ENCODE measurements at regions not wholly inside any gene's neighbourhood (a gene's known extent, or its start where the extent isn't known, plus 50 kb on each side); places are given as distances from the start of the nearest gene placed in this dataset.

GRCh38 chr12:90163975-90164374, 455.3 kb upstream of the ATP2B1 start:
- TF ChIP-seq CTCF (IDR thresholded peaks at IDR 0.05; ENCODE audit: poor library complexity, severe bottlenecking) (no peak), TAF1 (IDR thresholded peaks at IDR 0.05; ENCODE audit: low read depth) (no peak), RAD21 (conservative IDR thresholded peaks at IDR 0.05) (no peak), POLR2AphosphoS5 (IDR thresholded peaks at IDR 0.05) (no peak)

All from neural cell (in vitro differentiated cells).